K562 (cell line): ENCODE measurements at regions not wholly inside any gene's neighbourhood (a gene's known extent, or its start where the extent isn't known, plus 50 kb on each side); places are given as distances from the start of the nearest gene placed in this dataset.

ENCODE experiments used
- ATAC-seq: fragments of 200-7000 bp; cut with Tn5 transposase; 3 replicates; pipeline ENCODE4 v1.9.1; 2020; ENCODE audit warnings: moderate library complexity
- BruUV-seq: library from RNA; stranded (reverse); fragments of 400-500 nt; replicated peaks from 2 replicates; lab custom pipeline; 2021; lab: Mats Ljungman, UMichigan
- CTCF ChIA-PET: fragments of 300-600 bp; formaldehyde crosslinking; extraction: SDS; loops from one replicate; lab custom pipeline; 2021; ENCODE audit warnings: low intra/inter-chr PET ratio; lab: Yijun Ruan, JAX
- POLR2A ChIA-PET: fragments of 300-600, 350-650 bp; sonication (Branson Sonifier 250); formaldehyde crosslinking; extraction: SDS; loops from one replicate; lab custom pipeline; 2021; ENCODE audit warnings: antibody characterized with exemption, inconsistent platforms; lab: Yijun Ruan, JAX
- DNase-seq, 4 experiments: peaks; one replicate each; pipeline versions ENCODE4 v3.0.0 to v3.0.0-alpha.2; 2011 to 2018; ENCODE audit warnings: low spot score in 3 of 4, mixed read lengths in 3 of 4; ENCODE audit errors: extremely low read depth in 1 of 4
- FAIRE-seq: peaks from 2 replicates; lab custom pipeline; 2011; peaks lifted over from hg19 to GRCh38; lab: Jason Lieb, UNC
- H2AFZ ChIP-seq: 2 replicates; pipeline ENCODE4 v1.6.0; 2011; ENCODE audit warnings: low read depth, low read length, control low read depth, inconsistent platforms
- H3K27ac ChIP-seq: fragments of 200-600 bp; 3 replicates; pipeline ENCODE4 v1.8.0; 2011; ENCODE audit warnings: low read depth, mild to moderate bottlenecking, control low read depth, inconsistent platforms, low read length, moderate library complexity, mixed read lengths; ENCODE audit errors: extremely low read depth
- H3K27me3 ChIP-seq, 2 experiments: fragments of 300-600 bp in 1 of 2; 2 replicates in 1 of 2; 3 replicates in 1 of 2; pipeline versions ENCODE4 v1.6.0 to v1.8.0; 2011; ENCODE audit warnings: inconsistent platforms in 2 of 2, low read length in 2 of 2, mild to moderate bottlenecking in 1 of 2, mixed read lengths in 1 of 2, moderate library complexity in 1 of 2; ENCODE audit not compliant: control insufficient read depth in 2 of 2, insufficient read depth in 2 of 2
- H3K36me3 ChIP-seq: fragments of 300-600 bp; 3 replicates; pipeline ENCODE4 v1.8.0; 2011; ENCODE audit warnings: mild to moderate bottlenecking, low read length, inconsistent platforms; ENCODE audit not compliant: control insufficient read depth, insufficient read depth
- H3K4me1 ChIP-seq, 2 experiments: fragments of 200-600 bp in 1 of 2; replicated peaks in 1 of 2; 2 replicates in 1 of 2; 3 replicates in 1 of 2; pipeline versions ENCODE4 v1.5.1 to v1.8.0; 2011; ENCODE audit warnings: inconsistent platforms in 2 of 2, low read length in 2 of 2, mild to moderate bottlenecking in 1 of 2, mixed read lengths in 1 of 2, moderate library complexity in 1 of 2; ENCODE audit not compliant: control insufficient read depth in 2 of 2, insufficient read depth in 2 of 2
- H3K4me2 ChIP-seq: 2 replicates; pipeline ENCODE4 v1.6.1; 2011; ENCODE audit warnings: low read length, control low read depth, inconsistent platforms, mixed read lengths; ENCODE audit not compliant: insufficient read depth
- H3K4me3 ChIP-seq: fragments of 200-600 bp; sonication (generic), shearing (Covaris generic); 2 replicates; pipeline ENCODE4 v1.5.1; 2016; ENCODE audit warnings: control low read depth, inconsistent platforms
- H3K79me2 ChIP-seq: fragments of 200-600 bp; 3 replicates; pipeline ENCODE4 v1.8.0; 2011; ENCODE audit warnings: low read length, inconsistent platforms; ENCODE audit not compliant: control insufficient read depth, insufficient read depth
- H3K9ac ChIP-seq, 2 experiments: 2 replicates each; pipeline versions ENCODE4 v1.6.0 to v1.6.1; 2011; ENCODE audit warnings: low read depth in 2 of 2, low read length in 2 of 2, control low read depth in 1 of 2, inconsistent platforms in 1 of 2, mild to moderate bottlenecking in 1 of 2, mixed read lengths in 1 of 2; ENCODE audit not compliant: insufficient read depth in 1 of 2
- H3K9me1 ChIP-seq: one replicate; pipeline ENCODE4 v1.6.0; 2011; ENCODE audit warnings: inconsistent platforms, mild to moderate bottlenecking, low read length, moderate library complexity; ENCODE audit not compliant: control insufficient read depth, insufficient read depth
- H3K9me3 ChIP-seq: replicated peaks from 2 replicates; pipeline ENCODE4 v1.5.1; 2011; ENCODE audit warnings: low read depth, low read length, inconsistent platforms; ENCODE audit not compliant: control insufficient read depth, insufficient read depth
- H4K20me1 ChIP-seq: replicated peaks from 2 replicates; pipeline ENCODE4 v1.6.1; 2011; ENCODE audit warnings: low read length, inconsistent platforms, mixed read lengths; ENCODE audit not compliant: control insufficient read depth, insufficient read depth
- ADNP ChIP-seq: fragments of 200-800 bp; sonication (Bioruptor generic); IDR thresholded peaks from 2 replicates; pipeline ENCODE4 v1.6.1; 2016; ENCODE audit warnings: missing genetic modification characterization, missing compliant biosample characterization
- CHD1 ChIP-seq: fragments of 200-600 bp; sonication (generic); IDR thresholded peaks from one replicate; pipeline ENCODE4 v1.6.1; 2012; ENCODE audit warnings: mild to moderate bottlenecking, moderate library complexity, low read length, inconsistent platforms
- EHMT2 ChIP-seq: fragments of 450-650 bp; IDR thresholded peaks from 2 replicates; pipeline ENCODE4 v1.6.1; 2018; ENCODE audit warnings: antibody characterized with exemption
- KAT2B ChIP-seq: IDR thresholded peaks from one replicate; pipeline ENCODE4 v1.6.1; 2012; ENCODE audit warnings: low read depth, mild to moderate bottlenecking, control low read depth, inconsistent platforms, low read length, moderate library complexity
- MCM7 ChIP-seq, 2 experiments: fragments of 450-650 bp; IDR thresholded peaks; 2 replicates each; pipeline ENCODE4 v1.6.1; 2016 to 2018
- MTA1 ChIP-seq: fragments of 450-650 bp; IDR thresholded peaks from 2 replicates; pipeline ENCODE4 v1.6.1; 2017; ENCODE audit warnings: borderline replicate concordance
- SP1 ChIP-seq: sonication (generic); formaldehyde crosslinking; IDR thresholded peaks from 2 replicates; pipeline ENCODE4 v1.8.1; 2022; ENCODE audit warnings: mild to moderate bottlenecking, missing genetic modification reagents
- SRSF9 ChIP-seq: fragments of 200-400 bp; formaldehyde crosslinking; IDR thresholded peaks from 2 replicates; pipeline ENCODE4 v1.6.1; 2017; ENCODE audit warnings: low read depth, low read length, borderline replicate concordance
- THAP12 ChIP-seq: fragments of 250-450 bp; sonication (Bioruptor Pico); IDR thresholded peaks from 2 replicates; pipeline ENCODE4 v1.9.0; 2021; ENCODE audit warnings: mild to moderate bottlenecking, inconsistent platforms
- ZFP30 ChIP-seq: fragments of 250-450 bp; sonication (Bioruptor Pico); IDR thresholded peaks from 2 replicates; pipeline ENCODE4 v1.8.0; 2022; ENCODE audit warnings: moderate library complexity, mild to moderate bottlenecking, inconsistent platforms, borderline replicate concordance
- WGBS: fragments of 100-300 bp; shearing (Covaris generic); methylation state at CpG from one replicate; pipeline ENCODE4 v1.1.6; 2016; ENCODE audit warnings: low coverage, mixed read lengths; ENCODE audit not compliant: insufficient coverage; ENCODE audit errors: missing lambda C conversion rate; 5-methylcytosine and 5-hydroxymethylcytosine counted together
- in situ Hi-C: fragments of 300-500 bp; cut with MboI; formaldehyde crosslinking; loops from 4 replicates; pipeline ENCODE4 v1.15.0; 2018; ENCODE audit warnings: inconsistent platforms, mixed read lengths
- intact Hi-C: fragments of 100-400 bp; cut with micrococcal nuclease; formaldehyde crosslinking; loops from 2 replicates; pipeline ENCODE4 v1.14.2; 2022

- no peak for TF ChIP-seq SRSF9
- TF ChIP-seq CHD1 = no peak
- TF ChIP-seq, all 486 proteins: peak for 0
Observed at GRCh38 chr3:11950576-11950975, 53.6 kb upstream of the SYN2 start (continued).

GRCh38 chr3:11953350-11953749 is 50.8 kb upstream of the SYN2 start:
- no peak overlapping the region for H3K4me3 ChIP-seq
- FAIRE-seq (no peak), ATAC-seq (no peak), DNase-seq (no peak)
- no peaks in the 10 kb centered on the region; a peak in 1 of 5 replicates for H3K4me1 ChIP-seq
- H3K27ac ChIP-seq = no peak overlapping the region
- TF ChIP-seq MCM7 (IDR thresholded peaks at IDR 0.05) (no peak), ZFP30 (CRISPR knock-in tag) (no peak), MTA1 (no peak), SP1 (no peak), KAT2B (no peak), EHMT2 (no peak), THAP12 (no peak), ADNP (tag) (no peak)
- peaks cover 12 to 15% of the 10 kb centered on the region in 2 experiments for H3K27me3 ChIP-seq
- BruUV-seq = no TSS peak
- H3K9ac ChIP-seq = no peak overlapping the region
- ChIA-PET POLR2A (interaction anchor here (0.6 kb wide), 1 partner anchor 394 kb away, joined by 3 read pairs; no protein-coding TSS in a partner anchor), CTCF (no interaction called here)
- no peaks in the 10 kb centered on the region for H3K9me1 ChIP-seq
- H3K36me3 ChIP-seq = no peaks in the 10 kb centered on the region
- H3K4me2 ChIP-seq = no peak overlapping the region
- 7% methylated on average over 4 of the region's 4 CpGs for WGBS
- H2AFZ ChIP-seq = no peak overlapping the region
- in situ Hi-C loops = no loop called here
- H3K9me3 ChIP-seq = no peaks in the 10 kb centered on the region
- intact Hi-C loops = no loop called here
- H3K79me2 ChIP-seq = no peaks in the 10 kb centered on the region
- no peaks in the 10 kb centered on the region for H4K20me1 ChIP-seq
